Mesenchymal stem cell (in vitro differentiated cells and primary cell): ENCODE measurements at regions not wholly inside any gene's neighbourhood (a gene's known extent, or its start where the extent isn't known, plus 50 kb on each side); places are given as distances from the start of the nearest gene placed in this dataset.
"Not testable (repeated sequence)": the region's sequence is repeated elsewhere in the genome, so short reads cannot be mapped to it uniquely, and the experiment has no call there.

Experiments used
- DNase-seq: peaks from one replicate; pipeline ENCODE4 v3.0.0-alpha.2; 2013
- H2AFZ ChIP-seq: one replicate; pipeline ENCODE4 v1.6.1; 2013; ENCODE audit warnings: low read depth, mild to moderate bottlenecking, control low read depth, inconsistent platforms, low read length, moderate library complexity
- H2AK5ac ChIP-seq: 2 replicates; pipeline ENCODE4 v1.6.1; 2013; ENCODE audit warnings: low read length, moderate library complexity, mild to moderate bottlenecking, inconsistent platforms; ENCODE audit not compliant: severe bottlenecking
- H2BK120ac ChIP-seq: one replicate; pipeline ENCODE4 v1.6.1; 2013; ENCODE audit warnings: low read depth, mild to moderate bottlenecking, inconsistent platforms, low read length, moderate library complexity
- H2BK12ac ChIP-seq, 2 experiments: one replicate each; pipeline ENCODE4 v1.6.1; 2013; ENCODE audit warnings: inconsistent platforms in 2 of 2, low read length in 2 of 2, mild to moderate bottlenecking in 2 of 2, moderate library complexity in 2 of 2, control low read depth in 1 of 2
- H2BK15ac ChIP-seq: one replicate; pipeline ENCODE4 v1.6.1; 2013; ENCODE audit warnings: mild to moderate bottlenecking, low read depth, inconsistent platforms; ENCODE audit not compliant: poor library complexity, severe bottlenecking
- H2BK5ac ChIP-seq: 2 replicates; pipeline ENCODE4 v1.6.1; 2013; ENCODE audit warnings: low read depth, mild to moderate bottlenecking, low read length, control low read depth, inconsistent platforms; ENCODE audit not compliant: poor library complexity, severe bottlenecking
- H3K14ac ChIP-seq, 2 experiments: one replicate each; pipeline ENCODE4 v1.6.1; 2013; ENCODE audit warnings: inconsistent platforms in 2 of 2, low read length in 2 of 2, control low read depth in 1 of 2, mild to moderate bottlenecking in 1 of 2, moderate library complexity in 1 of 2
- H3K18ac ChIP-seq, 2 experiments: one replicate each; pipeline ENCODE4 v1.6.1; 2013; ENCODE audit warnings: inconsistent platforms in 2 of 2, low read length in 2 of 2, control low read depth in 1 of 2, low read depth in 1 of 2, mild to moderate bottlenecking in 1 of 2
- H3K23ac ChIP-seq, 2 experiments: one replicate each; pipeline ENCODE4 v1.6.1; 2013; ENCODE audit warnings: inconsistent platforms in 2 of 2, low read length in 2 of 2, mild to moderate bottlenecking in 2 of 2, moderate library complexity in 2 of 2, control low read depth in 1 of 2
- H3K27ac ChIP-seq: 2 replicates; pipeline ENCODE4 v1.5.1; 2013; ENCODE audit warnings: mild to moderate bottlenecking, moderate library complexity, low read length, control low read depth, inconsistent platforms; ENCODE audit not compliant: poor library complexity, severe bottlenecking
- H3K27me3 ChIP-seq, 2 experiments: 2 replicates each; pipeline versions ENCODE4 v1.6.1 to v1.7.0; 2013; ENCODE audit warnings: low read length in 2 of 2, mild to moderate bottlenecking in 2 of 2, moderate library complexity in 2 of 2, control low read depth in 1 of 2, inconsistent platforms in 1 of 2; ENCODE audit not compliant: control insufficient read depth in 1 of 2, insufficient read depth in 1 of 2
- H3K36me3 ChIP-seq, 2 experiments: 2 replicates each; pipeline versions ENCODE4 v1.6.1 to v1.7.0; 2013; ENCODE audit warnings: low read length in 2 of 2, control low read depth in 1 of 2, inconsistent platforms in 1 of 2, low read depth in 1 of 2, mild to moderate bottlenecking in 1 of 2; ENCODE audit not compliant: insufficient read depth in 2 of 2, control insufficient read depth in 1 of 2
- H3K4ac ChIP-seq, 2 experiments: one replicate each; pipeline ENCODE4 v1.6.1; 2013; ENCODE audit warnings: inconsistent platforms in 2 of 2, low read length in 2 of 2, mild to moderate bottlenecking in 2 of 2, moderate library complexity in 2 of 2, control low read depth in 1 of 2, low read depth in 1 of 2
- H3K4me1 ChIP-seq: 2 replicates; pipeline ENCODE4 v1.6.1; 2013; ENCODE audit warnings: low read depth, low read length, control low read depth; ENCODE audit not compliant: control insufficient read depth, insufficient read depth
- H3K4me2 ChIP-seq: 2 replicates; pipeline ENCODE4 v1.6.1; 2013; ENCODE audit warnings: low read length, mild to moderate bottlenecking, inconsistent platforms; ENCODE audit not compliant: poor library complexity, severe bottlenecking
- H3K4me3 ChIP-seq, 2 experiments: 2 replicates each; pipeline versions ENCODE4 v1.5.1 to v1.7.0; 2013; ENCODE audit warnings: low read length in 2 of 2, mild to moderate bottlenecking in 2 of 2, control low read depth in 1 of 2, low read depth in 1 of 2; ENCODE audit not compliant: insufficient read depth in 1 of 2
- H3K79me1 ChIP-seq: replicated peaks from 2 replicates; pipeline ENCODE4 v1.6.1; 2013; ENCODE audit warnings: mild to moderate bottlenecking, control low read depth, low read length, inconsistent platforms; ENCODE audit not compliant: poor library complexity, severe bottlenecking
- H3K9ac ChIP-seq: 2 replicates; pipeline ENCODE4 v1.7.0; 2013; ENCODE audit warnings: mild to moderate bottlenecking, low read length, moderate library complexity
- H3K9me3 ChIP-seq: 2 replicates; pipeline ENCODE4 v1.7.0; 2013; ENCODE audit warnings: mild to moderate bottlenecking, low read length; ENCODE audit not compliant: control insufficient read depth
- H4K8ac ChIP-seq: one replicate; pipeline ENCODE4 v1.6.1; 2013; ENCODE audit warnings: inconsistent platforms, mild to moderate bottlenecking, low read length, moderate library complexity
- H4K91ac ChIP-seq: one replicate; pipeline ENCODE4 v1.6.1; 2013; ENCODE audit warnings: mild to moderate bottlenecking, low read length, inconsistent platforms
- WGBS: methylation state at CpG from one replicate; pipeline ENCODE4 v1.1.7; 2013; ENCODE audit warnings: mixed read lengths; 5-methylcytosine and 5-hydroxymethylcytosine counted together

DNA sequence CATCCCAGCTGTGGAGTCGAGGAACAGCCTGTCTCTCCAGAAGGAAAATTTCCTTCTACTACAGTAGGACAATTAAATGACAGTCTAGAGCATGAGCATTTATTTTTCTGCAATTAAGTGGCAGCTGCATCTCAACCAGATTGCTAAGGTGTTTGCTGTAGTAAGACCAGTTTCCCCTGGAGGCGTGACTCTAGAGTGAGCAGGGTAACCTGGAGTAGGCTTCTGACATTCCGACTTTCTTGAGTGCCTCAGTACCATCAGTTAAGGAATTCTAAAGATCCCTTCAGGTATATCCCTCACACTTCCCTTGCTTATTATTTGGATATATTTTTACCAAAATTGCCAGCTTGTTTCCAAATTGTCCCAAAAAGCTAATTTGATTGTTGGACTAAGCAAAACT lies 59.2 kb upstream of the IRX2 start:
- Histone ChIP-seq H3K27me3 (no peaks in the 10 kb centered on the region), H3K9ac (no peak overlapping the region), H3K18ac (no peak overlapping the region), H3K23ac (no peak overlapping the region), H2AK5ac (no peak overlapping the region), H4K91ac (no peak overlapping the region), H3K4me3 (no peak overlapping the region), H2BK15ac (no peak overlapping the region), H2AFZ (no peak overlapping the region), H3K14ac (no peak overlapping the region), H2BK5ac (no peak overlapping the region), H2BK12ac (no peak overlapping the region), H3K9me3 (no peaks in the 10 kb centered on the region), H3K27ac (no peak overlapping the region), H3K4me2 (no peak overlapping the region), H4K8ac (no peak overlapping the region), H2BK120ac (no peak overlapping the region), H3K4me1 (no peaks in the 10 kb centered on the region), H3K79me1 (no peaks in the 10 kb centered on the region), H3K4ac (no peak overlapping the region), H3K36me3 (no peaks in the 10 kb centered on the region)
- 78% methylated on average over 1 of the region's 3 CpGs for WGBS
- no peak for DNase-seq

DNA sequence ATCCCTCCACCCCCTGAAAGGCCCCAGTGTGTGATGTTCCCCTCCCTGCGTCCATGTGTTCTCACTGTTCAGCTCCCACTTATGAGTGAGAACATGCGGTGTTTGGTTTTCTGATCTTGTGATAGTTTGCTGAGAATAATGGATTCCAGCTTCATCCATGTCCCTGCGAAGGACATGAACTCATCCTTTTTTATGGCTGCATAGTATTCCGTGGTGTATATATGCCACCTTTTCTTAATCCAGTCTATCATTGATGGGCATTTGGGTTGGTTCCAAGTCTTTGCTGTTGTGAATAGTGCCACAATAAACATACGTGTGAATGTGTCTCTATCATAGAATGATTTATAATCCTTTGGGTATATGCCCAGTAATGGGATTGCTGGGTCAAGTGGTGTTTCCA lies 55.8 kb upstream of the IRX2 start:
- not testable (repeated sequence) for H3K23ac ChIP-seq, H3K36me3 ChIP-seq, H3K14ac ChIP-seq, H3K18ac ChIP-seq, H3K4me2 ChIP-seq, H2AK5ac ChIP-seq, DNase-seq, H4K8ac ChIP-seq, H3K79me1 ChIP-seq, H3K9ac ChIP-seq, H3K4me3 ChIP-seq, H3K9me3 ChIP-seq, H4K91ac ChIP-seq, H2BK5ac ChIP-seq, H2AFZ ChIP-seq, H3K27me3 ChIP-seq, H2BK12ac ChIP-seq, H2BK120ac ChIP-seq, H3K27ac ChIP-seq, H3K4me1 ChIP-seq, H3K4ac ChIP-seq, H2BK15ac ChIP-seq
- WGBS = 68% methylated on average over 4 of the region's 5 CpGs

DNA sequence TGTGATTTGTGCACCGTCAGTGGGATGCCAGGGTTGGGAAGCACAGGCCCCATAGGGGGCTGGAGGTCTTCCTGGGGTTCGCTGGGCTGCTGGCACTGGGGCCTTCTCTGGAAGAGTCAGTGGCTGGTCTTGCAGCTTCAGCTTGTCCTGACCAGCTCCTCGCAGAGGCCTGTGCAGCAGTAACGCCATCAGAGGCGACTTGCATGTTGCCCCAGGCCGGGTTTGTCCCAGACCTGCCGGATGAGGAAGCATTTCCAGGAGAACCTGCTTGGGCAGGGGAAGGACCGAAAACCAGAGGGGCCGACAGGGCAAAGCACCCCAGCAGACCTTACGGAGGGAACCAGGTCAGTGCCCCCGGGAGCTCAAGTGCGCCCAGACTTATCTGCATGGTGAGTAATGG lies 54.7 kb upstream of the IRX2 start:
- Histone ChIP-seq H2BK15ac (no peak overlapping the region), H3K18ac (no peak overlapping the region), H3K4me2 (no peak overlapping the region), H3K9me3 (no peaks in the 10 kb centered on the region), H3K23ac (no peak overlapping the region), H3K27ac (no peak overlapping the region), H3K36me3 (no peaks in the 10 kb centered on the region), H3K14ac (no peak overlapping the region), H3K4ac (no peak overlapping the region), H2AFZ (no peak overlapping the region), H2BK12ac (no peak overlapping the region), H2AK5ac (no peak overlapping the region), H3K27me3 (no peaks in the 10 kb centered on the region), H3K9ac (no peak overlapping the region), H3K4me1 (no peaks in the 10 kb centered on the region), H4K8ac (no peak overlapping the region), H2BK5ac (no peak overlapping the region), H3K4me3 (no peak overlapping the region), H2BK120ac (no peak overlapping the region), H4K91ac (no peak overlapping the region), H3K79me1 (no peaks in the 10 kb centered on the region)
- DNase-seq = no peak
- 66% methylated on average over 11 of the region's 12 CpGs for WGBS

DNA sequence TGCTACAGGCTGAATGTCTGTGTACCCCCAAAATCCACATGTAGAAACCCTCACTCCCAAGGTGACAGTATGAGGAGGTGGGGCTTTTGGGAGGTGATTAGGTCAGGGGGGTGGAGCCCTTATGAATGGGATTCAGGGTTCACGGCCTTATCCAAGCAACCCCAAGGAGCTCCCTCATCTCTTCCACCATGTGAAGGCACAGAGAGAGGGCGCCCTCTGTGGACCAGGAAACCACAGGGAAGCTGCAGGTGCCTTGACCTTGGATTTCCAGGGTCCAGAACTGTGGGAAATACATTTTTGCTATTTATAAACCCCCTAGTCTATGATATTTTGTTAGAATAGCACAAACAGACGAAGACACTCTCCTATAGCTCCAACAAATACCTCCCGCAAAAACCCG lies 53.6 kb upstream of the IRX2 start:
- no peaks in the 10 kb centered on the region for H3K9me3 ChIP-seq

More for the DNA sequence above, 53.6 kb upstream of the IRX2 start:
- no peak overlapping the region for H2AK5ac ChIP-seq
- H3K18ac ChIP-seq = no peak overlapping the region
- H4K8ac ChIP-seq = no peak overlapping the region
- H3K23ac ChIP-seq = no peak overlapping the region
- WGBS = 60% methylated on average over 4 of the region's 5 CpGs
- no peak for DNase-seq
- no peak overlapping the region for H3K9ac ChIP-seq
- no peaks in the 10 kb centered on the region for H3K79me1 ChIP-seq
- H2BK120ac ChIP-seq = no peak overlapping the region
- H2BK15ac ChIP-seq = no peak overlapping the region
- H2BK12ac ChIP-seq = no peak overlapping the region
- H3K4ac ChIP-seq = no peak overlapping the region
- H3K36me3 ChIP-seq = no peaks in the 10 kb centered on the region
- H2AFZ ChIP-seq = no peak overlapping the region
- no peak overlapping the region for H3K14ac ChIP-seq
- H4K91ac ChIP-seq = no peak overlapping the region
- H2BK5ac ChIP-seq = no peak overlapping the region
- H3K27me3 ChIP-seq = no peaks in the 10 kb centered on the region
- no peaks in the 10 kb centered on the region for H3K4me1 ChIP-seq
- no peak overlapping the region for H3K4me2 ChIP-seq
- no peak overlapping the region for H3K4me3 ChIP-seq
- H3K27ac ChIP-seq = no peak overlapping the region
